Skeletal muscle satellite cell (primary cell): ENCODE measurements at regions not wholly inside any gene's neighbourhood (a gene's known extent, or its start where the extent isn't known, plus 50 kb on each side); places are given as distances from the start of the nearest gene placed in this dataset.
"Not testable (repeated sequence)": the region's sequence is repeated elsewhere in the genome, so short reads cannot be mapped to it uniquely, and the experiment has no call there.

Experiments used
- H3K27me3 ChIP-seq: 2 replicates; pipeline ENCODE4 v1.7.0; 2013; ENCODE audit warnings: low read length; ENCODE audit not compliant: control insufficient read depth, insufficient read depth
- H3K36me3 ChIP-seq: 2 replicates; pipeline ENCODE4 v1.7.0; 2013; ENCODE audit warnings: mild to moderate bottlenecking, control low read depth, low read length; ENCODE audit not compliant: insufficient read depth
- H3K4me1 ChIP-seq: 2 replicates; pipeline ENCODE4 v1.7.0; 2013; ENCODE audit warnings: low read length; ENCODE audit not compliant: control insufficient read depth, insufficient read depth
- H3K4me2 ChIP-seq: 2 replicates; pipeline ENCODE4 v1.7.0; 2013; ENCODE audit warnings: mild to moderate bottlenecking, low read length
- H3K4me3 ChIP-seq: 2 replicates; pipeline ENCODE4 v1.7.0; 2013; ENCODE audit warnings: low read length
- H3K9ac ChIP-seq: 2 replicates; pipeline ENCODE4 v1.7.0; 2013; ENCODE audit warnings: mild to moderate bottlenecking, low read depth, low read length, moderate library complexity
- H3K9me3 ChIP-seq: replicated peaks from 2 replicates; pipeline ENCODE4 v1.7.0; 2013; ENCODE audit warnings: mild to moderate bottlenecking, control low read depth, low read length

- H3K4me2 ChIP-seq: no peak overlapping the region
- no peaks in the 10 kb centered on the region for H3K27me3 ChIP-seq
- H3K9me3 ChIP-seq: no peaks in the 10 kb centered on the region
- no peaks in the 10 kb centered on the region for H3K36me3 ChIP-seq
- H3K4me3 ChIP-seq: no peak overlapping the region
- no peak overlapping the region for H3K9ac ChIP-seq
- no peaks in the 10 kb centered on the region for H3K4me1 ChIP-seq
These were observed 1129.3 kb downstream of the SLITRK5 start for GRCh38 chr13:88800505-88800904.

GRCh38 chr13:88801361-88801760 lies 1130.2 kb downstream of the SLITRK5 start:
- Histone ChIP-seq H3K9ac (no peak overlapping the region), H3K4me3 (no peak overlapping the region), H3K36me3 (no peaks in the 10 kb centered on the region), H3K27me3 (no peaks in the 10 kb centered on the region), H3K4me2 (no peak overlapping the region), H3K4me1 (no peaks in the 10 kb centered on the region), H3K9me3 (no peaks in the 10 kb centered on the region)

- H3K4me1 ChIP-seq: no peaks in the 10 kb centered on the region
- no peaks in the 10 kb centered on the region for H3K36me3 ChIP-seq
- H3K4me3 ChIP-seq: no peak overlapping the region
- H3K27me3 ChIP-seq: no peaks in the 10 kb centered on the region
- H3K9ac ChIP-seq: no peak overlapping the region
- H3K9me3 ChIP-seq: no peaks in the 10 kb centered on the region
- no peak overlapping the region for H3K4me2 ChIP-seq
These were observed 1131.7 kb downstream of the SLITRK5 start for GRCh38 chr13:88802886-88803285.

GRCh38 chr13:88806438-88806837 lies 1135.3 kb downstream of the SLITRK5 start:
- Histone ChIP-seq H3K9ac (no peak overlapping the region), H3K4me2 (no peak overlapping the region), H3K27me3 (no peaks in the 10 kb centered on the region), H3K36me3 (no peaks in the 10 kb centered on the region), H3K4me1 (no peaks in the 10 kb centered on the region), H3K9me3 (no peaks in the 10 kb centered on the region), H3K4me3 (no peak overlapping the region)

- Histone ChIP-seq H3K9me3 (no peaks in the 10 kb centered on the region), H3K9ac (no peak overlapping the region), H3K4me3 (no peak overlapping the region), H3K27me3 (no peaks in the 10 kb centered on the region), H3K4me2 (no peak overlapping the region), H3K4me1 (no peaks in the 10 kb centered on the region), H3K36me3 (no peaks in the 10 kb centered on the region)
These were observed 1146.4 kb downstream of the SLITRK5 start for GRCh38 chr13:88817560-88817959.

GRCh38 chr13:88823114-88823513 lies 1151.9 kb downstream of the SLITRK5 start:
- H3K36me3 ChIP-seq: no peaks in the 10 kb centered on the region
- H3K4me2 ChIP-seq: no peak overlapping the region
- H3K9ac ChIP-seq: no peak overlapping the region
- no peaks in the 10 kb centered on the region for H3K9me3 ChIP-seq
- no peak overlapping the region for H3K4me3 ChIP-seq
- no peaks in the 10 kb centered on the region for H3K4me1 ChIP-seq
- H3K27me3 ChIP-seq: no peaks in the 10 kb centered on the region

- H3K27me3 ChIP-seq: no peaks in the 10 kb centered on the region
- H3K4me1 ChIP-seq: no peaks in the 10 kb centered on the region
- no peak overlapping the region for H3K9ac ChIP-seq
- no peaks in the 10 kb centered on the region for H3K36me3 ChIP-seq
- H3K9me3 ChIP-seq: no peaks in the 10 kb centered on the region
- no peak overlapping the region for H3K4me2 ChIP-seq
- H3K4me3 ChIP-seq: no peak overlapping the region
These were observed 1153.0 kb downstream of the SLITRK5 start for GRCh38 chr13:88824218-88824617.

- no peak overlapping the region for H3K4me3 ChIP-seq
- H3K36me3 ChIP-seq: no peaks in the 10 kb centered on the region
- no peaks in the 10 kb centered on the region for H3K4me1 ChIP-seq
- no peaks in the 10 kb centered on the region for H3K9me3 ChIP-seq
- no peak overlapping the region for H3K9ac ChIP-seq
- no peaks in the 10 kb centered on the region for H3K27me3 ChIP-seq
- no peak overlapping the region for H3K4me2 ChIP-seq
These were observed 1168.9 kb downstream of the SLITRK5 start for GRCh38 chr13:88840085-88840484.

GRCh38 chr13:88852293-88852692 lies 1181.1 kb downstream of the SLITRK5 start:
- not testable (repeated sequence) for H3K4me3 ChIP-seq, H3K27me3 ChIP-seq, H3K9me3 ChIP-seq, H3K36me3 ChIP-seq, H3K4me2 ChIP-seq, H3K9ac ChIP-seq, H3K4me1 ChIP-seq

- no peaks in the 10 kb centered on the region for H3K9me3 ChIP-seq
- H3K36me3 ChIP-seq: no peaks in the 10 kb centered on the region
- H3K4me3 ChIP-seq: no peak overlapping the region
- no peak overlapping the region for H3K9ac ChIP-seq
- no peak overlapping the region for H3K4me2 ChIP-seq
- no peaks in the 10 kb centered on the region for H3K4me1 ChIP-seq
- no peaks in the 10 kb centered on the region for H3K27me3 ChIP-seq
These were observed 1186.1 kb downstream of the SLITRK5 start for GRCh38 chr13:88857256-88857655.

GRCh38 chr13:88862095-88862620 lies 1191.0 kb downstream of the SLITRK5 start:
- H3K9ac ChIP-seq: no peak overlapping the region
- no peaks in the 10 kb centered on the region for H3K27me3 ChIP-seq
- H3K4me1 ChIP-seq: no peaks in the 10 kb centered on the region
- no peaks in the 10 kb centered on the region for H3K36me3 ChIP-seq
- H3K4me3 ChIP-seq: no peak overlapping the region
- H3K4me2 ChIP-seq: no peak overlapping the region
- no peaks in the 10 kb centered on the region for H3K9me3 ChIP-seq

- H3K27me3 ChIP-seq: no peaks in the 10 kb centered on the region
- no peak overlapping the region for H3K4me2 ChIP-seq
- no peaks in the 10 kb centered on the region for H3K9me3 ChIP-seq
- H3K9ac ChIP-seq: no peak overlapping the region
- no peaks in the 10 kb centered on the region for H3K36me3 ChIP-seq
- H3K4me3 ChIP-seq: no peak overlapping the region
- H3K4me1 ChIP-seq: no peaks in the 10 kb centered on the region
These were observed 1191.9 kb downstream of the SLITRK5 start for GRCh38 chr13:88863116-88863515.
